A673 (cell line): ENCODE measurements at regions not wholly inside any gene's neighbourhood (a gene's known extent, or its start where the extent isn't known, plus 50 kb on each side); places are given as distances from the start of the nearest gene placed in this dataset.

ENCODE experiments used
- BruUV-seq: library from RNA; stranded (reverse); fragments of 400-500 nt; replicated peaks from 2 replicates; lab custom pipeline; 2021; lab: Mats Ljungman, UMichigan
- CTCF ChIA-PET: fragments of 300-600 bp; sonication (Branson Sonifier 250); formaldehyde crosslinking; loops from one replicate; lab custom pipeline; 2022; ENCODE audit warnings: antibody characterized with exemption; lab: Charles Lee
- POLR2A ChIA-PET: fragments of 300-600 bp; sonication (Branson Sonifier 250); formaldehyde crosslinking; loops from one replicate; lab custom pipeline; 2022; ENCODE audit warnings: antibody characterized with exemption; ENCODE audit not compliant: low non-redundant PET; lab: Charles Lee
- DNase-seq: peaks from one replicate; pipeline ENCODE4 v3.0.0-alpha.2; 2015; ENCODE audit warnings: low spot score
- H3K27ac ChIP-seq: fragments of 200-600 bp; sonication (generic); 2 replicates; pipeline ENCODE4 v1.5.1; 2016; ENCODE audit warnings: mixed run types, low read depth, mild to moderate bottlenecking, mixed read lengths, antibody characterized with exemption, low read length; ENCODE audit not compliant: poor library complexity, severe bottlenecking
- H3K27me3 ChIP-seq: fragments of 200-600 bp; sonication (generic); replicated peaks from 2 replicates; pipeline ENCODE4 v1.6.1; 2017; ENCODE audit warnings: mixed run types, low read depth, mild to moderate bottlenecking, mixed read lengths, antibody characterized with exemption, low read length; ENCODE audit not compliant: insufficient read depth, poor library complexity
- H3K36me3 ChIP-seq: fragments of 200-600 bp; sonication (generic); 2 replicates; pipeline ENCODE4 v1.6.1; 2016; ENCODE audit warnings: mixed run types, mild to moderate bottlenecking, mixed read lengths, antibody characterized with exemption, low read length; ENCODE audit not compliant: insufficient read depth, poor library complexity, severe bottlenecking
- H3K4me1 ChIP-seq: fragments of 200-600 bp; sonication (generic); 2 replicates; pipeline ENCODE4 v1.6.1; 2017; ENCODE audit warnings: mixed run types, mild to moderate bottlenecking, mixed read lengths, antibody characterized with exemption, low read length; ENCODE audit not compliant: insufficient read depth, poor library complexity, severe bottlenecking
- H3K4me3 ChIP-seq: fragments of 200-600 bp; sonication (generic); 2 replicates; pipeline ENCODE4 v1.5.1; 2016; ENCODE audit warnings: low read depth, mixed run types, mild to moderate bottlenecking, mixed read lengths, low read length; ENCODE audit not compliant: poor library complexity, severe bottlenecking
- H3K9me3 ChIP-seq: fragments of 200-600 bp; sonication (generic); 2 replicates; pipeline ENCODE4 v1.6.1; 2016; ENCODE audit warnings: mixed run types, low read depth, mild to moderate bottlenecking, mixed read lengths, antibody characterized with exemption, low read length; ENCODE audit not compliant: poor library complexity, severe bottlenecking
- EZH2 ChIP-seq: fragments of 200-600 bp; sonication (generic); IDR thresholded peaks from 2 replicates; pipeline ENCODE4 v1.6.1; 2017; ENCODE audit warnings: borderline replicate concordance, low read depth, mild to moderate bottlenecking, mixed read lengths, antibody characterized with exemption, low read length; ENCODE audit not compliant: poor library complexity, severe bottlenecking
- intact Hi-C: fragments of 100-400 bp; cut with micrococcal nuclease; formaldehyde crosslinking; loops from one replicate; pipeline ENCODE4 v1.10.0; 2022; ENCODE audit not compliant: unreplicated experiment
- TF ChIP-seq, protein P1 (sequence below): fragments of 300-800, 200-600 bp; sonication (generic); conservative IDR thresholded peaks from 2 replicates; pipeline ENCODE4 v1.5.1; 2017; ENCODE audit warnings: low read depth, mild to moderate bottlenecking, antibody characterized with exemption, low read length, moderate library complexity, mixed read lengths

- no TSS peak for BruUV-seq
- intact Hi-C loops: no loop called here
- no peak overlapping the region for H3K27ac ChIP-seq
- no peak for TF ChIP-seq EZH2
- TF ChIP-seq, protein P1, sequence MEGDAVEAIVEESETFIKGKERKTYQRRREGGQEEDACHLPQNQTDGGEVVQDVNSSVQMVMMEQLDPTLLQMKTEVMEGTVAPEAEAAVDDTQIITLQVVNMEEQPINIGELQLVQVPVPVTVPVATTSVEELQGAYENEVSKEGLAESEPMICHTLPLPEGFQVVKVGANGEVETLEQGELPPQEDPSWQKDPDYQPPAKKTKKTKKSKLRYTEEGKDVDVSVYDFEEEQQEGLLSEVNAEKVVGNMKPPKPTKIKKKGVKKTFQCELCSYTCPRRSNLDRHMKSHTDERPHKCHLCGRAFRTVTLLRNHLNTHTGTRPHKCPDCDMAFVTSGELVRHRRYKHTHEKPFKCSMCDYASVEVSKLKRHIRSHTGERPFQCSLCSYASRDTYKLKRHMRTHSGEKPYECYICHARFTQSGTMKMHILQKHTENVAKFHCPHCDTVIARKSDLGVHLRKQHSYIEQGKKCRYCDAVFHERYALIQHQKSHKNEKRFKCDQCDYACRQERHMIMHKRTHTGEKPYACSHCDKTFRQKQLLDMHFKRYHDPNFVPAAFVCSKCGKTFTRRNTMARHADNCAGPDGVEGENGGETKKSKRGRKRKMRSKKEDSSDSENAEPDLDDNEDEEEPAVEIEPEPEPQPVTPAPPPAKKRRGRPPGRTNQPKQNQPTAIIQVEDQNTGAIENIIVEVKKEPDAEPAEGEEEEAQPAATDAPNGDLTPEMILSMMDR: no peak
- H3K36me3 ChIP-seq: no peaks in the 10 kb centered on the region
- no peaks in the 10 kb centered on the region for H3K4me1 ChIP-seq
- no peaks in the 10 kb centered on the region for H3K9me3 ChIP-seq
- no peak for DNase-seq
- CTCF ChIA-PET: no interaction called here
- POLR2A ChIA-PET: interaction anchor here (0.6 kb wide), 1 partner anchor 35 kb away, joined by 3 read pairs; no protein-coding TSS in a partner anchor
- H3K27me3 ChIP-seq: no peaks in the 10 kb centered on the region
- H3K4me3 ChIP-seq: no peak overlapping the region
Measured at GRCh38 chr18:41436772-41437171, 518.3 kb upstream of the PIK3C3 start.

DNA sequence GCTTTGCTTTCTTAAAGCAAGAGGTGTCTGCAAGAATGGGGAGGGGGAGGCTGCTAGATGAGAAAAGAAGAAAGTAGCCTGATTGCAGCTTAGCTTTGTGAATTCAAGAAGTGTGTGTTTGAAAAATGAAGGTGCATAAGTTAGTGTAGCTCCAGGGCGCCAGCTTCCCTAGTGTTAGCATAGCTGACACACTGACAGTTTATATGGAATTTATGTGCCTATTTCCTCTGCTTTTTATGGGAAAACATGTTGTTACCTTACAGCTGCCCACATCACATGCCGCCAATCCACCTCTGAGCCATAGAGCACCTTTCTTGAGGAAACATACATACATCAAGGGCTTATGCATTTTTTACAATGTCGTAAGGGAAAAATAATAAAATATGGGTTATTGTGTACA lies 536.4 kb upstream of the PIK3C3 start:
- Histone ChIP-seq H3K4me1 (no peaks in the 10 kb centered on the region), H3K36me3 (no peaks in the 10 kb centered on the region), H3K27ac (no peak overlapping the region), H3K9me3 (no peaks in the 10 kb centered on the region), H3K4me3 (no peak overlapping the region), H3K27me3 (no peaks in the 10 kb centered on the region)
- TF ChIP-seq EZH2: no peak
- TF ChIP-seq, protein P1: no peak
- intact Hi-C loops: no loop called here
- no peak for DNase-seq
- CTCF ChIA-PET: no interaction called here
- no TSS peak for BruUV-seq
- POLR2A ChIA-PET: no interaction called here

- no peak overlapping the region for H3K4me3 ChIP-seq
- TF ChIP-seq, protein P1: no peak
- TF ChIP-seq EZH2: no peak
- no peak for DNase-seq
- BruUV-seq: no TSS peak
- ChIA-PET POLR2A (no interaction called here), CTCF (no interaction called here)
- H3K27me3 ChIP-seq: no peaks in the 10 kb centered on the region
- H3K36me3 ChIP-seq: no peaks in the 10 kb centered on the region
- intact Hi-C loops: no loop called here
- H3K27ac ChIP-seq: no peak overlapping the region
- no peaks in the 10 kb centered on the region for H3K9me3 ChIP-seq
- no peaks in the 10 kb centered on the region for H3K4me1 ChIP-seq
Measured at GRCh38 chr18:41416044-41416443, 539.0 kb upstream of the PIK3C3 start.
